ENCODE measurements at regions not wholly inside any gene's neighbourhood (a gene's known extent, or its start where the extent isn't known, plus 50 kb on each side); places are given as distances from the start of the nearest gene placed in this dataset.

- TF ChIP-seq CTCF (IDR thresholded peaks at IDR 0.05), result no peak
- ATAC-seq (ENCODE audit: low FRiP score) (no peak), DNase-seq (ENCODE audit: low spot score) (no peak)
Observed at GRCh38 chr6:163759542-163759941, 345.0 kb downstream of the QKI start.

GRCh38 chr6:163757520-163757919 is 343.0 kb downstream of the QKI start:
- ATAC-seq (ENCODE audit: low FRiP score) (no peak), DNase-seq (ENCODE audit: low spot score) (no peak)
- TF ChIP-seq CTCF (IDR thresholded peaks at IDR 0.05), result no peak

GRCh38 chr6:163756079-163756478 is 341.6 kb downstream of the QKI start:
- no peak for ATAC-seq (ENCODE audit: low FRiP score)

GRCh38 chr6:163754866-163755265 is 340.3 kb downstream of the QKI start:
- ATAC-seq (ENCODE audit: low FRiP score) (no peak), DNase-seq (ENCODE audit: low spot score) (no peak)
- TF ChIP-seq CTCF (IDR thresholded peaks at IDR 0.05), result no peak

More at GRCh38 chr6:163756079-163756478, 341.6 kb downstream of the QKI start:
- TF ChIP-seq CTCF (IDR thresholded peaks at IDR 0.05), result no peak
- no peak for DNase-seq (ENCODE audit: low spot score)

GRCh38 chr6:163753430-163753829 is 338.9 kb downstream of the QKI start:
- DNase-seq (ENCODE audit: low spot score), result no peak
- TF ChIP-seq CTCF (IDR thresholded peaks at IDR 0.05), result no peak

GRCh38 chr6:163752446-163752845 is 337.9 kb downstream of the QKI start:
- no peak for TF ChIP-seq CTCF (IDR thresholded peaks at IDR 0.05)
- DNase-seq (ENCODE audit: low spot score) (no peak), ATAC-seq (ENCODE audit: low FRiP score) (no peak)

More at GRCh38 chr6:163753430-163753829, 338.9 kb downstream of the QKI start:
- no peak for ATAC-seq (ENCODE audit: low FRiP score)

- TF ChIP-seq CTCF (IDR thresholded peaks at IDR 0.05), result no peak
- DNase-seq (ENCODE audit: low spot score) (no peak), ATAC-seq (ENCODE audit: low FRiP score) (no peak)
Observed at GRCh38 chr6:163751032-163751525, 336.6 kb downstream of the QKI start.
